Thymus (tissue), 11 donors: ENCODE measurements at regions not wholly inside any gene's neighbourhood (a gene's known extent, or its start where the extent isn't known, plus 50 kb on each side); places are given as distances from the start of the nearest gene placed in this dataset.

Experiments
- DNase-seq, 9 donors: peaks; one replicate each; pipeline ENCODE4 v3.0.0-alpha.2; 2013; ENCODE audit warnings: low spot score in 9 of 9, low read depth in 6 of 9, missing footprints in 1 of 9
- H3K27ac ChIP-seq, 2 donors: one replicate each; pipeline ENCODE4 v1.5.1; 2013; ENCODE audit warnings: control low read depth in 1 of 2, low read depth in 1 of 2, low read length in 1 of 2, mild to moderate bottlenecking in 1 of 2, moderate library complexity in 1 of 2
- H3K27me3 ChIP-seq, 2 donors: one replicate each; pipeline ENCODE4 v1.5.1; 2013; ENCODE audit warnings: low read length in 1 of 2; ENCODE audit not compliant: control insufficient read depth in 2 of 2, insufficient read depth in 1 of 2
- H3K36me3 ChIP-seq, 2 donors: one replicate each; pipeline ENCODE4 v1.5.1; 2013; ENCODE audit warnings: low read length in 1 of 2, mild to moderate bottlenecking in 1 of 2, moderate library complexity in 1 of 2; ENCODE audit not compliant: control insufficient read depth in 2 of 2, insufficient read depth in 2 of 2
- H3K4me1 ChIP-seq, 2 donors: one replicate each; pipeline ENCODE4 v1.5.1; 2013; ENCODE audit warnings: low read length in 2 of 2; ENCODE audit not compliant: control insufficient read depth in 2 of 2, insufficient read depth in 2 of 2
- H3K4me3 ChIP-seq, 2 donors: one replicate each; pipeline ENCODE4 v1.5.1; 2013; ENCODE audit warnings: low read length in 2 of 2, control low read depth in 1 of 2, mild to moderate bottlenecking in 1 of 2
- H3K9me3 ChIP-seq, 2 donors: one replicate each; pipeline ENCODE4 v1.5.1; 2013; ENCODE audit warnings: low read length in 1 of 2, mild to moderate bottlenecking in 1 of 2; ENCODE audit not compliant: control insufficient read depth in 2 of 2, insufficient read depth in 1 of 2
- WGBS: extraction: QIAGEN DNeasy Blood & Tissue Kit; methylation state at CpG from one replicate; pipeline ENCODE4 v1.1.7; 2013; 5-methylcytosine and 5-hydroxymethylcytosine counted together
- donor health status: healthy.

DNA sequence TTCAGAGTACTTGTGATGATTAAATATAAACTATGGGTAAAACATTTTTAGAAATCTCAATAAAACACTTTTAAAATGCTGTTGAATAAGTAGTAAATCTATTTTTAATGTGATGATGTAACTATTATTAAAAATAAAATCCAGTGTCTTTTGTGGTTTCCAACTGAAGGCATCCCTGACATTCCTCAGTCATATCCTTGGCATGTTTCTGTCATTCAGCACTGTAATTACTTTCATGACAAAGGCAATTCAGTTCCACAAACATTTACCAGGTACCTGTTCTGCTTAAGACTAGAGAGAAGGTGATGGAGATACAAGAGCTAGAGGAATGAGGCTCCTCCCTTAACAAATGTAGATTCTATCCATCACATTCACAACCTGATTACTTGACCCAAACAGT is 518.7 kb upstream of the MAP3K7 start:
- Histone ChIP-seq H3K4me1 (no peaks in the 10 kb centered on the region), H3K9me3 (no peaks in the 10 kb centered on the region), H3K27ac (no peak overlapping the region), H3K27me3 (no peaks in the 10 kb centered on the region), H3K4me3 (no peak overlapping the region), H3K36me3 (no peaks in the 10 kb centered on the region)
- no peak for DNase-seq

DNA sequence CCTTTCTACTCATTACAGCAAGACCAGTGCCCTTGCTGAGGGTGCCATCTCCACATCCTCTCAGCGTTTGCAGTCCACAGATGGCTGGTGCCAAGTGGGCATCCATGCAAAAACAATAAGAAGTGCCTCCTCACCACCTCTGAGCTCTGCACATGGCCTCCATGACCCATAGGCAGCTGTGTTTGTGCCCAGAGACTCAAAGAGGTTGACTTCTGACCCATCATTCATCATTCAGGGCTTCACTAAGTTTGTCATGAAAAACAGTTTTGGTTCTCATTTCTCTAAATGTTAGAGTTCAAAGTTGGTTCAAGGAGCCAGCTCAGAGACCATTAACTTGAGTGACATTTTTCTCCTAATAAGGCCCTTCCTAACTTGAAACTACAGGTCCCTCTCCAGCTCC is 512.6 kb upstream of the MAP3K7 start:
- no peaks in the 10 kb centered on the region for H3K36me3 ChIP-seq
- 93% methylated on average over 1 of the region's 1 CpG for WGBS
- H3K9me3 ChIP-seq: no peaks in the 10 kb centered on the region
- H3K4me3 ChIP-seq: no peak overlapping the region
- H3K27ac ChIP-seq: no peak overlapping the region
- no peaks in the 10 kb centered on the region for H3K27me3 ChIP-seq
- no peaks in the 10 kb centered on the region for H3K4me1 ChIP-seq
- no peak for DNase-seq

DNA sequence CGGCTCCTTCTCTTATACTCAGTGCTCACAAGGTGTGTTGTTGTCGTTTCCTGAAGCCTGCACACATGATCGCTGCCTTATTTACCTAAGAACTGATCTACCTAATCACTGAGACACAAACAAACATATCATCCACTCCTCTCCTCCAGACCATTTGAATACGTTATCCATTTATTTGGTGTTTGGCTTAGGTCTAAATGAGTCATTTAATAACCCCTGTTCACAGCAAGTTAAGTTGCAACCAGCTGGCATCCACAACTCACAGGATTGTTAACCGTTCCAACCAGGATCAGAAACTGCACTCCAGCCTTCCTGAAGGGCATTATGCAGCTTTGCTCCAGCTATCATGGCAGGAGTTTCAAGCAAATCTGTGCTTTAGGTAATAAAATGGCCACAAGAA is 511.1 kb upstream of the MAP3K7 start:
- Histone ChIP-seq H3K36me3 (no peaks in the 10 kb centered on the region), H3K27ac (no peak overlapping the region), H3K4me1 (no peaks in the 10 kb centered on the region), H3K27me3 (no peaks in the 10 kb centered on the region), H3K9me3 (no peaks in the 10 kb centered on the region), H3K4me3 (no peak overlapping the region)
- no peak for DNase-seq
- 91% methylated on average over 5 of the region's 5 CpGs for WGBS

DNA sequence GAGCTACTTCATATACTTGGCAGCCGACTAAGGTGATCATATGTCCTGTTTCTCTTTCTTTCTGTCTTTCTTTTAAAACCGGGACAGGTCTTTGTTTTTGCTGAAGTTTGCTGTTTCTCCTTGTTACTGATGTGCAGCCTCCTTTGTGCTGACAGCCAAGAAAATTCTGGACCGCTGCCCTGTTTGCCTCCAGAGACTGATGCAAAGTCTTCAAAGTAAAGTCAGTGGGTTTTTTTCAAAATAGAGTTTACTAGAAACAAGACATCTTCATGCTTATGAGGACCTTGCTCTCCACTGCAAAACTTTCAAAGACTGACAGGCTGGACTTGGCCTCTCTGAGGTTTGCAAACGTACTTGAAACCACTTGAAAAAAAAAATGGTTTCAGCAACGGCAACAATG is 510.5 kb upstream of the MAP3K7 start:
- Histone ChIP-seq H3K27ac (peak overlapping the region in 1 of 2 donors; percentile 41), H3K4me1 (no peaks in the 10 kb centered on the region), H3K36me3 (no peaks in the 10 kb centered on the region), H3K27me3 (no peaks in the 10 kb centered on the region), H3K9me3 (no peaks in the 10 kb centered on the region), H3K4me3 (no peak overlapping the region)
- peak in 4 of 9 donors; percentile 2 to 31 (median 6) for DNase-seq
- 92% methylated on average over 5 of the region's 5 CpGs for WGBS

DNA sequence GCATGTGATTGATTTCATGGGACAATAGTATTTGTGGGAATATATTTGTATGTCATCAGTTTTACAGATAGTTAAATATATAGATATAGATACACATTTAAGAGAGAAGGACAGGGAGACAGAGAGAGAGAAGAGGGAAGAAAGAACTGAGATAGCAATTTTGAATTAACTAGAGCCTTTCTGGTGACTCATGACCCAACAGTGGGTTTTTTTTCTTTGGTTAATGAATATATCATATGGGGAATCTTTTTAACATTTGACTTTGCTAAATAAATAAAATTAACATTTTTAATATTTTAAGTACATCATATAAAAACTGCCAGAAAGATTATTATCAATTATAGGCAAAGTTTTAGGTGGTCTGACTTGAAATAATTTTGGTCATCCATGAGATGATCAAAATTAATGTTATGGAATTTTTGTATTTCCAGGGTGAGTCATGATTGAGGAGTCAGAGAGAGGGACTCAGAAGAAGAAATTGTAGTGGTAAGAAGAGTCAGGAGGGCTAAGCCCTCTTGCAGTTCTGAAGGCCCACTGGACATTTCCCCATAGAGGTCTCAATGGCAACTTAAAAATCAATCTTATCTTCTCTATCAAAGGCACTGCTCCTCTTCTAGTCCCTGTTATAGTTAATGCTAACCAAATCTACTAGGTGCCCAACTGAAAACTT is 508.1 kb upstream of the MAP3K7 start:
- no peaks in the 10 kb centered on the region for H3K27me3 ChIP-seq
- no peaks in the 10 kb centered on the region for H3K36me3 ChIP-seq
- DNase-seq: no peak
- H3K27ac ChIP-seq: no peak overlapping the region
- no peak overlapping the region for H3K4me3 ChIP-seq
- no peaks in the 10 kb centered on the region for H3K9me3 ChIP-seq
- no peaks in the 10 kb centered on the region for H3K4me1 ChIP-seq

DNA sequence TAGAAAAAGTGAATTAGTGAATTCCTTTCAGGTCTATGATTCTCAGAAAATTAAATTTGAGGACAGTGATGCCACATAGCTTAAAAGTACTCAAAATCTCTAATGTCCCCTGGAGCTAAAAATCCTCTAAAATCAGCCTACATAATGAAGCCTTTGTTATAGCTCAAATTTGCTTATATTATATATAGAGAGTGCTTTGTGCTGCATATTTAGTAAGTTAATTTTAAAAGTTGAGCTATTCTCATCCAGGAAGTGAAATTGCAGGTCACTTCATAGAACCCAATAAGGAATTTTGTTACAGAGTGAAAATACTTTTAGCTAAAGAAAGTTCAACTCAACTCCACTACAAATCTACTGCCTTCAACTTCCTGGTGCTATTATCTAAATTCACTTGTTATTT is 507.5 kb upstream of the MAP3K7 start:
- no peak for DNase-seq
- Histone ChIP-seq H3K27me3 (no peaks in the 10 kb centered on the region), H3K27ac (no peak overlapping the region), H3K4me1 (no peaks in the 10 kb centered on the region), H3K4me3 (no peak overlapping the region), H3K9me3 (no peaks in the 10 kb centered on the region), H3K36me3 (no peaks in the 10 kb centered on the region)

DNA sequence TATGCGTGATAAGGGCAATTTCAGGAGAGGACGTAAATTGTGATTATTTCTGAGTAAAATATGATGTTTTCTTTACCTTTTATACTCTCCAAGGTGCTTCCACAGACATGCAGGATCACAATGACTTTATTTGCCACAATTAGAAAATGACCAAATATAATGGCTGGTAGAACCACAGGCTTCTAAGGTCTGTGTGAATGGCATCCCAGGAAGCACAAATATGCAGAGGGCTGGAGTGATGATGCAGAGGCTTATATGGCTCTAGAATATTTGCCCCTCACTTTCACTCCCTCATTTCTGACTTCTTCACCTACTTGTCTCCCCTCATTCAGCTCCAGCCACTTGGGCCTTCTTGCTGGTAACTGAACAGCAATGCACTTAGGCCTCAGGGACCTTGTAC is 502.1 kb upstream of the MAP3K7 start:
- Histone ChIP-seq H3K4me3 (no peak overlapping the region), H3K27me3 (no peaks in the 10 kb centered on the region), H3K4me1 (no peaks in the 10 kb centered on the region), H3K27ac (no peak overlapping the region), H3K9me3 (no peaks in the 10 kb centered on the region), H3K36me3 (no peaks in the 10 kb centered on the region)
- DNase-seq: no peak
- WGBS: 93% methylated on average over 2 of the region's 2 CpGs

DNA sequence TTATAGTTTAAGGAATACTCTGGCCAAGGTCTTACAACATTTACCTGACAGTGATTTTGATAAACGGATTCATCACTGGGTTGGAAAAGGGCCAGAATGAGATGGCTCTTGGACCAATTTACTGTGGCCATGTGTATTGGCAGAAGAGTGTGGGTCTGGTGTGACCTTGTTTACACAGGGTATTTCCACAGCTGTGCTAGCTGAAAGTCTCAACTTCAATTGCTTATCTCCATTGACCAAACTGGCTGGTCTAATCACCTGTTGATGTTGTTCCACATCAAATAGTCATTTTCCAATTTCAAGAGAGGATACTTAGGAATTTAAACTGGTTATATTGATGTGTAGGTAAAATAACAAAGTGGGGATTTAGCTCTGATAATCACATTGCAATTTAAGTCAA is 501.6 kb upstream of the MAP3K7 start:
- Histone ChIP-seq H3K9me3 (no peaks in the 10 kb centered on the region), H3K27ac (no peak overlapping the region), H3K27me3 (no peaks in the 10 kb centered on the region), H3K4me3 (no peak overlapping the region), H3K4me1 (no peaks in the 10 kb centered on the region), H3K36me3 (no peaks in the 10 kb centered on the region)
- WGBS: 96% methylated on average over 1 of the region's 1 CpG
- no peak for DNase-seq

DNA sequence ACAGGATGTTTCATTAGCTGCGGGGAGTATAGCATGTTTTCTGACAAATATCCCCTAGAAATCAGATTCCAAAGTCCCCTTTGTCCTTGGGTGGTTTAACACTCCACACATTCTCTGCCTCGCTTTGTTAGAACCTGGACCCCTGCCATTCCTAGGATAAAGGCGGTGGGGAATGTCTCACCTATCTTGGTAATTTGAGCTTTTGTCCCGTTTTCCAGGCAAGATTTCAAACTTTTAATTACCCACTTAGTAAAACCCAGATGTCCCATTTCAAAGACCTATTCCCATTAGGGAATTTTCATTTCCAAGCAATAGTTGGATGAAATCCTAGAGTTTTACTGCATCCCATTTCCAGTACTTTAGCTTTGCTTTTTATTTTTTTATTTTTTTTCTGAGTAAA is 501.0 kb upstream of the MAP3K7 start:
- H3K27ac ChIP-seq: no peak overlapping the region
- DNase-seq: peak in 1 of 9 donors; percentile 2
- H3K4me1 ChIP-seq: no peaks in the 10 kb centered on the region
- H3K4me3 ChIP-seq: no peak overlapping the region
- H3K27me3 ChIP-seq: no peaks in the 10 kb centered on the region
- no peaks in the 10 kb centered on the region for H3K9me3 ChIP-seq
- 88% methylated on average over 4 of the region's 4 CpGs for WGBS
- H3K36me3 ChIP-seq: no peaks in the 10 kb centered on the region

DNA sequence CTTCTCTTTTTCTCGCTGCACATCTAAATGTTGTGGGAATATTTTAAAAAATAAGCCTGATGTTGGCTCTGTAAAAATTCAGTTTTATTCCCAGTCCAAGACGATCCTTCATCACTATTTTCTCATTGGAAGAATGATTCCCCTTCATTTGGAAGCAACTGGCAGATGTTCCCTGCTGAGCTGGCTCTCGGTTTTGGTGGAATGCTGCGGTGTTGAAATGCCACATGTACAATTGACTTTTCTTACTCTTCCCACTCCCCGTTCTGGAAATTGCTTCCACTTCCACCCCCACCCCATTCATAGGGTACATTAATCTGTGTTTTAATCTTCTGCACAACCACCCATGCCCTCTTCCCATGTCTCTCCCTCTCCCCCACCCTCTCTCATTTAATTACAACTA is 496.3 kb upstream of the MAP3K7 start:
- no peak overlapping the region for H3K27ac ChIP-seq
- 91% methylated on average over 5 of the region's 5 CpGs for WGBS
- no peaks in the 10 kb centered on the region for H3K9me3 ChIP-seq
- H3K27me3 ChIP-seq: no peaks in the 10 kb centered on the region
- H3K4me1 ChIP-seq: no peaks in the 10 kb centered on the region
- DNase-seq: no peak
- no peak overlapping the region for H3K4me3 ChIP-seq
- no peaks in the 10 kb centered on the region for H3K36me3 ChIP-seq
